K562 (cell line): ENCODE measurements at regions not wholly inside any gene's neighbourhood (a gene's known extent, or its start where the extent isn't known, plus 50 kb on each side); places are given as distances from the start of the nearest gene placed in this dataset.

Source experiments
- ATAC-seq: fragments of 200-7000 bp; cut with Tn5 transposase; 3 replicates; pipeline ENCODE4 v1.9.1; 2020; ENCODE audit warnings: moderate library complexity
- BruUV-seq: library from RNA; stranded (reverse); fragments of 400-500 nt; replicated peaks from 2 replicates; lab custom pipeline; 2021; lab: Mats Ljungman, UMichigan
- CTCF ChIA-PET: fragments of 300-600 bp; formaldehyde crosslinking; extraction: SDS; loops from one replicate; lab custom pipeline; 2021; ENCODE audit warnings: low intra/inter-chr PET ratio; lab: Yijun Ruan, JAX
- POLR2A ChIA-PET: fragments of 300-600, 350-650 bp; sonication (Branson Sonifier 250); formaldehyde crosslinking; extraction: SDS; loops from one replicate; lab custom pipeline; 2021; ENCODE audit warnings: antibody characterized with exemption, inconsistent platforms; lab: Yijun Ruan, JAX
- DNase-seq, 4 experiments: peaks; one replicate each; pipeline versions ENCODE4 v3.0.0 to v3.0.0-alpha.2; 2011 to 2018; ENCODE audit warnings: low spot score in 3 of 4, mixed read lengths in 3 of 4; ENCODE audit errors: extremely low read depth in 1 of 4
- FAIRE-seq: peaks from 2 replicates; lab custom pipeline; 2011; peaks lifted over from hg19 to GRCh38; lab: Jason Lieb, UNC
- H2AFZ ChIP-seq: 2 replicates; pipeline ENCODE4 v1.6.0; 2011; ENCODE audit warnings: low read depth, low read length, control low read depth, inconsistent platforms
- H3K27ac ChIP-seq: fragments of 200-600 bp; 3 replicates; pipeline ENCODE4 v1.8.0; 2011; ENCODE audit warnings: low read depth, mild to moderate bottlenecking, control low read depth, inconsistent platforms, low read length, moderate library complexity, mixed read lengths; ENCODE audit errors: extremely low read depth
- H3K27me3 ChIP-seq, 2 experiments: fragments of 300-600 bp in 1 of 2; 2 replicates in 1 of 2; 3 replicates in 1 of 2; pipeline versions ENCODE4 v1.6.0 to v1.8.0; 2011; ENCODE audit warnings: inconsistent platforms in 2 of 2, low read length in 2 of 2, mild to moderate bottlenecking in 1 of 2, mixed read lengths in 1 of 2, moderate library complexity in 1 of 2; ENCODE audit not compliant: control insufficient read depth in 2 of 2, insufficient read depth in 2 of 2
- H3K36me3 ChIP-seq: fragments of 300-600 bp; 3 replicates; pipeline ENCODE4 v1.8.0; 2011; ENCODE audit warnings: mild to moderate bottlenecking, low read length, inconsistent platforms; ENCODE audit not compliant: control insufficient read depth, insufficient read depth
- H3K4me1 ChIP-seq, 2 experiments: fragments of 200-600 bp in 1 of 2; replicated peaks in 1 of 2; 2 replicates in 1 of 2; 3 replicates in 1 of 2; pipeline versions ENCODE4 v1.5.1 to v1.8.0; 2011; ENCODE audit warnings: inconsistent platforms in 2 of 2, low read length in 2 of 2, mild to moderate bottlenecking in 1 of 2, mixed read lengths in 1 of 2, moderate library complexity in 1 of 2; ENCODE audit not compliant: control insufficient read depth in 2 of 2, insufficient read depth in 2 of 2
- H3K4me2 ChIP-seq: 2 replicates; pipeline ENCODE4 v1.6.1; 2011; ENCODE audit warnings: low read length, control low read depth, inconsistent platforms, mixed read lengths; ENCODE audit not compliant: insufficient read depth
- H3K4me3 ChIP-seq: fragments of 200-600 bp; sonication (generic), shearing (Covaris generic); 2 replicates; pipeline ENCODE4 v1.5.1; 2016; ENCODE audit warnings: control low read depth, inconsistent platforms
- H3K79me2 ChIP-seq: fragments of 200-600 bp; 3 replicates; pipeline ENCODE4 v1.8.0; 2011; ENCODE audit warnings: low read length, inconsistent platforms; ENCODE audit not compliant: control insufficient read depth, insufficient read depth
- H3K9ac ChIP-seq, 2 experiments: 2 replicates each; pipeline versions ENCODE4 v1.6.0 to v1.6.1; 2011; ENCODE audit warnings: low read depth in 2 of 2, low read length in 2 of 2, control low read depth in 1 of 2, inconsistent platforms in 1 of 2, mild to moderate bottlenecking in 1 of 2, mixed read lengths in 1 of 2; ENCODE audit not compliant: insufficient read depth in 1 of 2
- H3K9me1 ChIP-seq: one replicate; pipeline ENCODE4 v1.6.0; 2011; ENCODE audit warnings: inconsistent platforms, mild to moderate bottlenecking, low read length, moderate library complexity; ENCODE audit not compliant: control insufficient read depth, insufficient read depth
- H3K9me3 ChIP-seq: replicated peaks from 2 replicates; pipeline ENCODE4 v1.5.1; 2011; ENCODE audit warnings: low read depth, low read length, inconsistent platforms; ENCODE audit not compliant: control insufficient read depth, insufficient read depth
- H4K20me1 ChIP-seq: replicated peaks from 2 replicates; pipeline ENCODE4 v1.6.1; 2011; ENCODE audit warnings: low read length, inconsistent platforms, mixed read lengths; ENCODE audit not compliant: control insufficient read depth, insufficient read depth
- CLOCK ChIP-seq: fragments of 250-450 bp; sonication (Bioruptor Pico); IDR thresholded peaks from 2 replicates; pipeline ENCODE4 v1.4.0; 2020; ENCODE audit warnings: mild to moderate bottlenecking, moderate library complexity, borderline replicate concordance
- CXXC5 ChIP-seq: fragments of 250-450 bp; sonication (Bioruptor Pico); IDR thresholded peaks from 2 replicates; pipeline ENCODE4 v1.8.0; 2022; ENCODE audit warnings: inconsistent platforms, mild to moderate bottlenecking, moderate library complexity
- MYBL2 ChIP-seq, 2 experiments: fragments of 450-650 bp in 1 of 2; sonication (generic) in 1 of 2; formaldehyde crosslinking in 1 of 2; IDR thresholded peaks; 2 replicates each; pipeline versions ENCODE4 v1.6.1 to v1.8.1; 2017 to 2022; ENCODE audit warnings: borderline replicate concordance in 1 of 2, inconsistent platforms in 1 of 2, low read depth in 1 of 2, mild to moderate bottlenecking in 1 of 2, missing genetic modification reagents in 1 of 2, moderate library complexity in 1 of 2
- SAFB ChIP-seq: fragments of 200-400 bp; formaldehyde crosslinking; IDR thresholded peaks from 2 replicates; pipeline ENCODE4 v1.6.1; 2017; ENCODE audit warnings: low read depth, low read length, borderline replicate concordance
- U2AF1 ChIP-seq: fragments of 200-400 bp; formaldehyde crosslinking; optimal IDR thresholded peaks from 2 replicates; pipeline ENCODE3; 2017; ENCODE audit warnings: mild to moderate bottlenecking, low read depth, low read length, moderate library complexity
- ZFP30 ChIP-seq: fragments of 250-450 bp; sonication (Bioruptor Pico); IDR thresholded peaks from 2 replicates; pipeline ENCODE4 v1.8.0; 2022; ENCODE audit warnings: moderate library complexity, mild to moderate bottlenecking, inconsistent platforms, borderline replicate concordance
- ZZZ3 ChIP-seq: fragments of 450-650 bp; IDR thresholded peaks from 2 replicates; pipeline ENCODE4 v1.6.1; 2016; ENCODE audit warnings: antibody characterized with exemption, mild to moderate bottlenecking, moderate library complexity
- WGBS: fragments of 100-300 bp; shearing (Covaris generic); methylation state at CpG from one replicate; pipeline ENCODE4 v1.1.6; 2016; ENCODE audit warnings: low coverage, mixed read lengths; ENCODE audit not compliant: insufficient coverage; ENCODE audit errors: missing lambda C conversion rate; 5-methylcytosine and 5-hydroxymethylcytosine counted together
- in situ Hi-C: fragments of 300-500 bp; cut with MboI; formaldehyde crosslinking; loops from 4 replicates; pipeline ENCODE4 v1.15.0; 2018; ENCODE audit warnings: inconsistent platforms, mixed read lengths
- intact Hi-C: fragments of 100-400 bp; cut with micrococcal nuclease; formaldehyde crosslinking; loops from 2 replicates; pipeline ENCODE4 v1.14.2; 2022

- H4K20me1 ChIP-seq, result no peaks in the 10 kb centered on the region
- no TSS peak for BruUV-seq
- no peaks in the 10 kb centered on the region; a peak in 1 of 5 replicates for H3K4me1 ChIP-seq
- H3K9me1 ChIP-seq, result no peaks in the 10 kb centered on the region
- no peak for TF ChIP-seq CXXC5 (CRISPR knock-in tag)
- TF ChIP-seq SAFB, result no peak
- no peak for TF ChIP-seq ZZZ3
- no peak for TF ChIP-seq ZFP30
- TF ChIP-seq CLOCK, result no peak
- TF ChIP-seq U2AF1, result no peak
- no peak for TF ChIP-seq MYBL2 (IDR thresholded peaks at IDR 0.05; ENCODE audit: low read depth)
- no peak for TF ChIP-seq MYBL2 (CRISPR knock-in tag; IDR thresholded peaks at IDR 0.05; ENCODE audit: borderline replicate concordance)
- H3K79me2 ChIP-seq, result no peaks in the 10 kb centered on the region
- in situ Hi-C loops, result no loop called here
- no peak overlapping the region for H3K4me2 ChIP-seq
- FAIRE-seq (no peak), DNase-seq (no peak), ATAC-seq (no peak)
- H3K9me3 ChIP-seq, result no peaks in the 10 kb centered on the region
- H3K9ac ChIP-seq, result no peak overlapping the region
- H3K27me3 ChIP-seq, result peaks cover 19 to 49% of the 10 kb centered on the region in 2 experiments; a peak in 4 of 5 replicates
- H2AFZ ChIP-seq, result no peak overlapping the region
- H3K4me3 ChIP-seq, result no peak overlapping the region
- no peak overlapping the region for H3K27ac ChIP-seq
- ChIA-PET CTCF (no interaction called here), POLR2A (interaction anchor here (0.6 kb wide), 2 partner anchors 17 to 46 kb away, joined by 3 to 4 read pairs; no protein-coding TSS in a partner anchor)
- H3K36me3 ChIP-seq, result no peaks in the 10 kb centered on the region
- intact Hi-C loops, result no loop called here
- 2% methylated on average over 10 of the region's 10 CpGs for WGBS
Observed at GRCh38 chr19:29086646-29087045, 126.3 kb downstream of the UQCRFS1 start.
